ENCODE measurements at regions not wholly inside any gene's neighbourhood (a gene's known extent, or its start where the extent isn't known, plus 50 kb on each side); places are given as distances from the start of the nearest gene placed in this dataset.

GRCh38 chr18:75554644-75555185 is 127.2 kb upstream of the SMIM21 start:
- Mint-ChIP-seq H3K4me3 (ENCODE audit: low read depth, unreplicated experiment) (no peak overlapping the region), H3K36me3 (ENCODE audit: insufficient read depth, unreplicated experiment) (no peaks in the 10 kb centered on the region), H3K4me1 (ENCODE audit: low read depth, unreplicated experiment) (no peaks in the 10 kb centered on the region), H3K9me3 (ENCODE audit: low read depth, unreplicated experiment) (peaks cover 3% of the 10 kb centered on the region), H3K27ac (ENCODE audit: unreplicated experiment) (no peak overlapping the region), H3K27me3 (ENCODE audit: unreplicated experiment) (peaks cover 10% of the 10 kb centered on the region)
- DNase-seq = no peak
- intact Hi-C loops (cut with micrococcal nuclease; ENCODE audit: unreplicated experiment) = no loop called here
- no peak for TF ChIP-seq CTCF (IDR thresholded peaks at IDR 0.05; ENCODE audit: unreplicated experiment)
- no TSS peak for BruUV-seq (replicated peaks)
- CTCF ChIA-PET = interaction anchor here (0.6 kb wide), 1 partner anchor 23 kb away, joined by 3 read pairs; no protein-coding TSS in a partner anchor

GRCh38 chr18:75554176-75554575 is 126.7 kb upstream of the SMIM21 start:
- Mint-ChIP-seq H3K4me3 (ENCODE audit: low read depth, unreplicated experiment) (no peak overlapping the region), H3K27ac (ENCODE audit: unreplicated experiment) (no peak overlapping the region), H3K36me3 (ENCODE audit: insufficient read depth, unreplicated experiment) (no peaks in the 10 kb centered on the region), H3K27me3 (ENCODE audit: unreplicated experiment) (peaks cover 15% of the 10 kb centered on the region), H3K9me3 (ENCODE audit: low read depth, unreplicated experiment) (peaks cover 6% of the 10 kb centered on the region), H3K4me1 (ENCODE audit: low read depth, unreplicated experiment) (no peaks in the 10 kb centered on the region)
- BruUV-seq (replicated peaks) = no TSS peak
- no peak for TF ChIP-seq CTCF (IDR thresholded peaks at IDR 0.05; ENCODE audit: unreplicated experiment)
- intact Hi-C loops (cut with micrococcal nuclease; ENCODE audit: unreplicated experiment) = no loop called here
- DNase-seq = no peak
- CTCF ChIA-PET = no interaction called here

- Mint-ChIP-seq H3K36me3 (ENCODE audit: insufficient read depth, unreplicated experiment) (no peaks in the 10 kb centered on the region), H3K4me3 (ENCODE audit: low read depth, unreplicated experiment) (no peak overlapping the region), H3K9me3 (ENCODE audit: low read depth, unreplicated experiment) (peaks cover 6% of the 10 kb centered on the region), H3K27ac (ENCODE audit: unreplicated experiment) (no peak overlapping the region), H3K27me3 (ENCODE audit: unreplicated experiment) (peaks cover 17% of the 10 kb centered on the region), H3K4me1 (ENCODE audit: low read depth, unreplicated experiment) (no peaks in the 10 kb centered on the region)
- intact Hi-C loops (cut with micrococcal nuclease; ENCODE audit: unreplicated experiment) = no loop called here
- no TSS peak for BruUV-seq (replicated peaks)
- TF ChIP-seq CTCF (IDR thresholded peaks at IDR 0.05; ENCODE audit: unreplicated experiment) = no peak
- no peak for DNase-seq
- CTCF ChIA-PET = no interaction called here
Observed at GRCh38 chr18:75553021-75553420, 125.5 kb upstream of the SMIM21 start.

GRCh38 chr18:75551071-75551470 is 123.6 kb upstream of the SMIM21 start:
- DNase-seq = no peak
- no TSS peak for BruUV-seq (replicated peaks)
- Mint-ChIP-seq H3K27ac (ENCODE audit: unreplicated experiment) (no peak overlapping the region), H3K36me3 (ENCODE audit: insufficient read depth, unreplicated experiment) (no peaks in the 10 kb centered on the region), H3K9me3 (ENCODE audit: low read depth, unreplicated experiment) (peaks cover 13% of the 10 kb centered on the region), H3K4me1 (ENCODE audit: low read depth, unreplicated experiment) (no peaks in the 10 kb centered on the region), H3K4me3 (ENCODE audit: low read depth, unreplicated experiment) (no peak overlapping the region), H3K27me3 (ENCODE audit: unreplicated experiment) (peaks cover 17% of the 10 kb centered on the region)
- TF ChIP-seq CTCF (IDR thresholded peaks at IDR 0.05; ENCODE audit: unreplicated experiment) = no peak
- intact Hi-C loops (cut with micrococcal nuclease; ENCODE audit: unreplicated experiment) = no loop called here
- CTCF ChIA-PET = interaction anchor here (0.6 kb wide), 1 partner anchor 83 kb away, joined by 3 read pairs; no protein-coding TSS in a partner anchor

Data from Calu3 (cell line).